ENCODE measurements at regions not wholly inside any gene's neighbourhood (a gene's known extent, or its start where the extent isn't known, plus 50 kb on each side); places are given as distances from the start of the nearest gene placed in this dataset.

GRCh38 chr9:25571491-25571890, 106.8 kb downstream of the TUSC1 start:
- no peaks in the 10 kb centered on the region for H3K27me3 ChIP-seq
- TF ChIP-seq CTCF (IDR thresholded peaks at IDR 0.05): no peak
- no peaks in the 10 kb centered on the region for H3K36me3 ChIP-seq
- no peak overlapping the region for H3K27ac ChIP-seq
- intact Hi-C loops (cut with DNase I; ENCODE audit: low total_unique reads): no loop called here
- no peaks in the 10 kb centered on the region for H3K4me1 ChIP-seq
- DNase-seq: no peak
- H3K9me3 ChIP-seq: no peaks in the 10 kb centered on the region
- H3K4me3 ChIP-seq: no peak overlapping the region

GRCh38 chr9:25570802-25571201, 107.4 kb downstream of the TUSC1 start:
- no peak overlapping the region for H3K27ac ChIP-seq
- H3K4me3 ChIP-seq: no peak overlapping the region
- TF ChIP-seq CTCF (IDR thresholded peaks at IDR 0.05): no peak
- H3K4me1 ChIP-seq: no peaks in the 10 kb centered on the region
- H3K9me3 ChIP-seq: no peaks in the 10 kb centered on the region
- intact Hi-C loops (cut with DNase I; ENCODE audit: low total_unique reads): no loop called here
- no peaks in the 10 kb centered on the region for H3K27me3 ChIP-seq
- no peaks in the 10 kb centered on the region for H3K36me3 ChIP-seq
- DNase-seq: no peak

- no peak overlapping the region for H3K4me3 ChIP-seq
- no peak for DNase-seq
- peaks cover 0 to 11% (median 2%) of the 10 kb centered on the region in 4 donors for H3K4me1 ChIP-seq
- no peaks in the 10 kb centered on the region for H3K36me3 ChIP-seq
- no peak for TF ChIP-seq CTCF (IDR thresholded peaks at IDR 0.05)
- no peaks in the 10 kb centered on the region for H3K27me3 ChIP-seq
- intact Hi-C loops (cut with DNase I; ENCODE audit: low total_unique reads): no loop called here
- no peak overlapping the region for H3K27ac ChIP-seq
- no peaks in the 10 kb centered on the region for H3K9me3 ChIP-seq
These were observed 116.1 kb downstream of the TUSC1 start for GRCh38 chr9:25562101-25562500.

- TF ChIP-seq CTCF (IDR thresholded peaks at IDR 0.05): no peak
- peak overlapping the region; percentile 34 to 57 for H3K27ac ChIP-seq
- no peak overlapping the region for H3K4me3 ChIP-seq
- no peak for DNase-seq
- no peaks in the 10 kb centered on the region for H3K36me3 ChIP-seq
- no peaks in the 10 kb centered on the region for H3K9me3 ChIP-seq
- peaks cover 0 to 11% (median 2%) of the 10 kb centered on the region in 4 donors for H3K4me1 ChIP-seq
- intact Hi-C loops (cut with DNase I; ENCODE audit: low total_unique reads): no loop called here
- no peaks in the 10 kb centered on the region for H3K27me3 ChIP-seq
These were observed 120.5 kb downstream of the TUSC1 start for GRCh38 chr9:25557645-25558300.

GRCh38 chr9:25556540-25556939, 121.7 kb downstream of the TUSC1 start:
- intact Hi-C loops (cut with DNase I; ENCODE audit: low total_unique reads): no loop called here

More at GRCh38 chr9:25556540-25556939, 121.7 kb downstream of the TUSC1 start:
- Histone ChIP-seq H3K4me1 (peaks cover 0 to 11% (median 2%) of the 10 kb centered on the region in 4 donors), H3K36me3 (no peaks in the 10 kb centered on the region), H3K27me3 (no peaks in the 10 kb centered on the region), H3K27ac (no peak overlapping the region), H3K4me3 (no peak overlapping the region), H3K9me3 (no peaks in the 10 kb centered on the region)
- no peak for DNase-seq
- no peak for TF ChIP-seq CTCF (IDR thresholded peaks at IDR 0.05)
